ENCODE measurements at regions not wholly inside any gene's neighbourhood (a gene's known extent, or its start where the extent isn't known, plus 50 kb on each side); places are given as distances from the start of the nearest gene placed in this dataset.

DNA sequence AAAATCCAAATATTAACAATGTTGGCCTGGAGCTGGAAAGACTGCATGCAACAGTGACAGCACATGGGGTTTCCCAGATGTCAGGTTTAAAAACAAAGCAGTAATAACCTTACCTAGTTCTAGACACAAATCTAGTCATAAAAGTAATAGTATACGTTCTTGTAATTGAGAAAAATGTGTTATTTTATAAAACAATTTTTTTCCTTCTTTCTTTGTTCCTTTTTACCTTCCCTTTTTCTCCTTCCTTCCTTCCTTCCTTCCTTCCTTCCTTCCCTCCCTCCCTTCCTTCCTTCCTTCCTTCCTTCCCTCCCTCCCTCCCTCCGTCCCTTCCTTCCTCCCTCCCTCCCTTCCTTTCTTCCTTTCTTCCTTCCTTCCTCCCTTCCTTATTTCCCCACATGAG lies 242.7 kb upstream of the PDE10A start:
- no peak for TF ChIP-seq EP300 (IDR thresholded peaks at IDR 0.05)
- TF ChIP-seq, protein P1, sequence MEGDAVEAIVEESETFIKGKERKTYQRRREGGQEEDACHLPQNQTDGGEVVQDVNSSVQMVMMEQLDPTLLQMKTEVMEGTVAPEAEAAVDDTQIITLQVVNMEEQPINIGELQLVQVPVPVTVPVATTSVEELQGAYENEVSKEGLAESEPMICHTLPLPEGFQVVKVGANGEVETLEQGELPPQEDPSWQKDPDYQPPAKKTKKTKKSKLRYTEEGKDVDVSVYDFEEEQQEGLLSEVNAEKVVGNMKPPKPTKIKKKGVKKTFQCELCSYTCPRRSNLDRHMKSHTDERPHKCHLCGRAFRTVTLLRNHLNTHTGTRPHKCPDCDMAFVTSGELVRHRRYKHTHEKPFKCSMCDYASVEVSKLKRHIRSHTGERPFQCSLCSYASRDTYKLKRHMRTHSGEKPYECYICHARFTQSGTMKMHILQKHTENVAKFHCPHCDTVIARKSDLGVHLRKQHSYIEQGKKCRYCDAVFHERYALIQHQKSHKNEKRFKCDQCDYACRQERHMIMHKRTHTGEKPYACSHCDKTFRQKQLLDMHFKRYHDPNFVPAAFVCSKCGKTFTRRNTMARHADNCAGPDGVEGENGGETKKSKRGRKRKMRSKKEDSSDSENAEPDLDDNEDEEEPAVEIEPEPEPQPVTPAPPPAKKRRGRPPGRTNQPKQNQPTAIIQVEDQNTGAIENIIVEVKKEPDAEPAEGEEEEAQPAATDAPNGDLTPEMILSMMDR (IDR thresholded peaks at IDR 0.05): no peak
- no peak for TF ChIP-seq POLR2A (IDR thresholded peaks at IDR 0.05)
- TF ChIP-seq POLR2AphosphoS5 (IDR thresholded peaks at IDR 0.05): no peak
- no peaks in the 10 kb centered on the region for H3K4me1 ChIP-seq
- no peaks in the 10 kb centered on the region for H3K36me3 ChIP-seq
- no peak for DNase-seq
- H3K27ac ChIP-seq: no peak overlapping the region
- H3K27me3 ChIP-seq: no peaks in the 10 kb centered on the region
- 71 to 76% methylated on average over 1 of the region's 2 CpGs for WGBS, 2 donors
- intact Hi-C loops (cut with DNase I): no loop called here
- no peaks in the 10 kb centered on the region for H3K9me3 ChIP-seq
- no peak overlapping the region for H3K4me3 ChIP-seq

DNA sequence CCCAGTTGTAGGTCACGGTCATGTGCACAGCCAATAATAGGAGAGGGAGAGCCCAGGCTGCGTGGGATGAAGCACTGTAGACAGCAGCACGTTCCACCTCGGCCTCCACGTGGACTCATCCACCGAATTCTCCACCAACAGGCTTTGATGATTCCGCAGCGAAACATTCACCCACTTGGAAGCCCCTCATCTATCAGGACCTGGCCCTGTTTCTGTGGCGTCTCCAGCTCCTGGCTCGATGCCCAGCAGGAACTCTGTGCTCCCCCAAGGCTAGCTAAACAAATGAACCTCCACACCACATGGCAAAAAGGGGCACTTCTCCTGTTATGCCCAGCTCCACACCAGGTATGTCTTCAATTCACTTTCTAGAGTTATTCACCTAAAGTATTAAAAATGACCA lies 237.9 kb upstream of the PDE10A start:
- intact Hi-C loops (cut with DNase I): no loop called here
- WGBS, 2 donors: 81 to 84% methylated on average over 10 of the region's 10 CpGs

DNA sequence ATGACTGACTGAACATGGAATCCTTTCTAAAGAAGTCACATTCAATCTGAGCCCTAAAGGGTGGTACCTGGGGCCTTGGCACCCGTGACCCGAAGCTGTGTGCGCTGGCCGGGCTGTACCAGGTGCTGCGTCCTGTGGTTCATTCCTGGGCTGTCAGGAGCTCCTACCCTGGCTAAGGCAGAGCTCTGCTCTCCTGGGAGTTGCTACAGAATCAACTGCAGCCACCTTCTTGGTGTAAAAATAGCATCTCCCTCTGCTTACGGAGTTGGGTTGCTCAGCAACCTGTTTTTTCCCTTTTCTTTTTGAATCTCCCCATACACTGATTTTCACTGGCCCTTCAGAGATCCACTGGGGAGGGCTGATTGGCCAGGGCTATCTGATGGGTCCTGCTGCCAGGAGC lies 236.6 kb upstream of the PDE10A start:
- no peak overlapping the region for H3K27ac ChIP-seq
- no peak for DNase-seq
- no peaks in the 10 kb centered on the region for H3K4me1 ChIP-seq
- H3K4me3 ChIP-seq: no peak overlapping the region
- no peaks in the 10 kb centered on the region for H3K36me3 ChIP-seq
- TF ChIP-seq, protein P1 (IDR thresholded peaks at IDR 0.05): no peak
- H3K27me3 ChIP-seq: no peaks in the 10 kb centered on the region
- intact Hi-C loops (cut with DNase I): no loop called here
- no peaks in the 10 kb centered on the region for H3K9me3 ChIP-seq
- 72 to 74% methylated on average over 6 of the region's 6 CpGs for WGBS, 2 donors

More for the DNA sequence above, 237.9 kb upstream of the PDE10A start:
- Histone ChIP-seq H3K9me3 (no peaks in the 10 kb centered on the region), H3K4me1 (no peaks in the 10 kb centered on the region), H3K27me3 (no peaks in the 10 kb centered on the region), H3K36me3 (no peaks in the 10 kb centered on the region), H3K4me3 (no peak overlapping the region), H3K27ac (no peak overlapping the region)
- DNase-seq: no peak
- TF ChIP-seq EP300 (IDR thresholded peaks at IDR 0.05) (no peak), POLR2A (IDR thresholded peaks at IDR 0.05) (no peak), POLR2AphosphoS5 (IDR thresholded peaks at IDR 0.05) (no peak)
- TF ChIP-seq, protein P1 (IDR thresholded peaks at IDR 0.05): no peak

DNA sequence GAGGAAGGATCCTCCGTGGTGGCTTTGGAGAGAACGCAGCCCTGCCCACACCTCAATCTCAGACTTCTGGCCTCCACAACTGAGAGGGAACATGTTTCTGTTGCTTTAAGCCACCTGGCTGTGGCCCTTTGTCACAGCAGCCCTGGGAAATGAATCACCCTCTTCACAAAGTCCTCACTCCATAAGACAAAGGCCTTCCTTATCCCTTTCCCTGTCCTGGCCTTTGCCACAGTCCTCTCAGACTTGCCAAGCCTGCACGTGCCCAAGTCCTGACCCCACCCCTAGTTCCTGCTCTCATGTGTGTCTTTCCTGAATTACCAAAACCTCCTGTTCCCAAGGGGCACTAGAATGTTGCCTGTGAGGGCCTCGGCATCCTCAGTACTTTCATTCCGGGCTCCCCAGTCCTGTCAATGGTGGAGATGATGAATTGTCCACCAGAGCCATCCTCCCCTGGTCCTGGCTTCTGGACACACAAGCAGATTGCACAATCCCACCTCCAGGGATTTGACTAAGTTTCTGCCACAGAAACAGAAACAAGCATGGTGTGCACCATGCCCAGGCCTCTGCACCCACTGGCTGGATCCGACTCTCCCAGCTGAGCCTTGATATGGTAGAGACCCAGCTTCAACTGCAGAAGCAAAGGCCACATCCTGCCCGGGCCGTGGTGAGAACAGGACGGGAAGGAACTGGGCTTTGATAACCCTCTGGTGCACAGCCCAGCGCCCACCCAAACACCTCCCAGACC lies 232.6 kb upstream of the PDE10A start:
- TF ChIP-seq, protein P1 (IDR thresholded peaks at IDR 0.05): no peak
- TF ChIP-seq POLR2A (IDR thresholded peaks at IDR 0.05): no peak
- TF ChIP-seq POLR2AphosphoS5 (IDR thresholded peaks at IDR 0.05): no peak
- no peak for TF ChIP-seq EP300 (IDR thresholded peaks at IDR 0.05)
- intact Hi-C loops (cut with DNase I): no loop called here
- DNase-seq: no peak

More for the DNA sequence above, 232.6 kb upstream of the PDE10A start:
- Histone ChIP-seq H3K36me3 (no peaks in the 10 kb centered on the region), H3K4me3 (no peak overlapping the region), H3K27ac (no peak overlapping the region), H3K4me1 (peaks cover 0 to 2% (median 0%) of the 10 kb centered on the region in 4 donors), H3K9me3 (no peaks in the 10 kb centered on the region), H3K27me3 (no peaks in the 10 kb centered on the region)
- WGBS, 2 donors: 67 to 73% methylated on average over 10 of the region's 10 CpGs
